Glomerular visceral epithelial cell (primary cell): ENCODE measurements at regions not wholly inside any gene's neighbourhood (a gene's known extent, or its start where the extent isn't known, plus 50 kb on each side); places are given as distances from the start of the nearest gene placed in this dataset.
A peak's percentile ranks its signal among the peaks of the same experiment; 100 is the strongest.
"Not testable (repeated sequence)": the region's sequence is repeated elsewhere in the genome, so short reads cannot be mapped to it uniquely, and the experiment has no call there.

Experiments
- DNase-seq: peaks from one replicate; pipeline ENCODE4 v3.0.0-alpha.2; 2016; ENCODE audit errors: extremely low spot score

- DNase-seq = no peak
These were observed 153.9 kb downstream of the KCNJ2 start for GRCh38 chr17:70323269-70323668.

- DNase-seq = no peak
These were observed 154.7 kb downstream of the KCNJ2 start for GRCh38 chr17:70324031-70324430.

GRCh38 chr17:70327279-70327678 lies 157.9 kb downstream of the KCNJ2 start:
- no peak for DNase-seq

- DNase-seq = no peak
These were observed 158.4 kb downstream of the KCNJ2 start for GRCh38 chr17:70327723-70328122.

- DNase-seq = no peak
These were observed 160.4 kb downstream of the KCNJ2 start for GRCh38 chr17:70329721-70330120.

GRCh38 chr17:70331066-70331465 lies 161.7 kb downstream of the KCNJ2 start:
- DNase-seq = not testable (repeated sequence)

GRCh38 chr17:70332356-70333210 lies 163.3 kb downstream of the KCNJ2 start:
- no peak for DNase-seq

- DNase-seq = no peak
These were observed 167.1 kb downstream of the KCNJ2 start for GRCh38 chr17:70336411-70336810.

- DNase-seq = no peak
These were observed 169.6 kb downstream of the KCNJ2 start for GRCh38 chr17:70338946-70339354.

GRCh38 chr17:70343114-70343513 lies 173.8 kb downstream of the KCNJ2 start:
- no peak for DNase-seq

GRCh38 chr17:70344386-70345060 lies 175.2 kb downstream of the KCNJ2 start:
- no peak for DNase-seq

- DNase-seq = no peak
These were observed 175.7 kb downstream of the KCNJ2 start for GRCh38 chr17:70345061-70345460.

GRCh38 chr17:70352834-70353233 lies 183.5 kb downstream of the KCNJ2 start:
- DNase-seq = no peak

- DNase-seq = no peak
These were observed 184.2 kb downstream of the KCNJ2 start for GRCh38 chr17:70353408-70354092.

- DNase-seq = no peak
These were observed 185.9 kb downstream of the KCNJ2 start for GRCh38 chr17:70355185-70355584.

- peak; percentile 32 for DNase-seq
These were observed 187.9 kb downstream of the KCNJ2 start for GRCh38 chr17:70357190-70357589.

GRCh38 chr17:70365091-70365583 lies 195.8 kb downstream of the KCNJ2 start:
- peak; percentile 57 for DNase-seq

GRCh38 chr17:70366386-70366785 lies 197.1 kb downstream of the KCNJ2 start:
- DNase-seq = no peak

- no peak for DNase-seq
These were observed 198.7 kb downstream of the KCNJ2 start for GRCh38 chr17:70368011-70368410.

GRCh38 chr17:70369391-70369790 lies 200.1 kb downstream of the KCNJ2 start:
- peak; percentile 36 for DNase-seq

- DNase-seq = no peak
These were observed 201.5 kb downstream of the KCNJ2 start for GRCh38 chr17:70370816-70371215.

- DNase-seq = no peak
These were observed 204.0 kb downstream of the KCNJ2 start for GRCh38 chr17:70373369-70373768.
